Hippocampal formation (tissue), 2 donors: ENCODE measurements at regions not wholly inside any gene's neighbourhood (a gene's known extent, or its start where the extent isn't known, plus 50 kb on each side); places are given as distances from the start of the nearest gene placed in this dataset.

ENCODE experiments used
- DNase-seq, 2 donors: peaks; one replicate each; lab custom pipeline; 2025; lab: John Stamatoyannopoulos, UW

DNA sequence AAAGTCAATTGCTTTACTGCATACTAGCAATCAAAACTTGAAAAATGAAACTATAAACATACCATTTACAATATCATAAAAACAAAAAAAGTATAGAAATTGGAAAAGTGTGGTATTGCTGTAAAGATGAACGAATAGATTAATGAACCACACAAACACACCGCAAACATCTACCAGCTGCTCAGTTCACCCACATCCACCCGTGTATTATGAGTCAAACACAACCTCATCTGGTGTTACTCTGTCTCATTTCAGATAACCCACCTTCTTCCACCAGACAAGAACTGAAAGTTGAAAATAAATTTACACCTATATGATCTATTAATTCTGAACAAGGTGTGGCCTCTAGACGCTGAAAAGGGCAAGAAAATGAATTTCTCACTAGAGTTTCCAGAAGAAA, 53.3 kb downstream of the BLID start:
- no peak for DNase-seq

DNA sequence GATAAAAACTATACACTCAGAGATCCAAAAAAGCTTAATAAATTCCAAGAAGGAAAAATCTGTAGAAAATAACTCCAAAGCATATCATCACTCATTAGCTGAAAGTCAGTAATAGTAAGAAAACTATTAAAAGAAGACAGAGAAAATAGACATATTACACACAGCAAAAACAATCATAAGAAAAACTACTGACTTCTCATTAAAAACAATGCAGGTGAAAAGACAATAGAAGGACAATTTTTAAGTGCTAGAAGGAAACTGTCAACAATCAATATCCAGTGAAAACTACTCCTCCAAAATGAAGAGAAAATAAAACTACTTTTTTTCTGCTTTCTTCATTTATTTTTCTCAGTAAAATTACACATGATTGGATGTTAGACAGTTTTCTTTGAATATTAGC, 56.5 kb downstream of the BLID start:
- no peak for DNase-seq

DNA sequence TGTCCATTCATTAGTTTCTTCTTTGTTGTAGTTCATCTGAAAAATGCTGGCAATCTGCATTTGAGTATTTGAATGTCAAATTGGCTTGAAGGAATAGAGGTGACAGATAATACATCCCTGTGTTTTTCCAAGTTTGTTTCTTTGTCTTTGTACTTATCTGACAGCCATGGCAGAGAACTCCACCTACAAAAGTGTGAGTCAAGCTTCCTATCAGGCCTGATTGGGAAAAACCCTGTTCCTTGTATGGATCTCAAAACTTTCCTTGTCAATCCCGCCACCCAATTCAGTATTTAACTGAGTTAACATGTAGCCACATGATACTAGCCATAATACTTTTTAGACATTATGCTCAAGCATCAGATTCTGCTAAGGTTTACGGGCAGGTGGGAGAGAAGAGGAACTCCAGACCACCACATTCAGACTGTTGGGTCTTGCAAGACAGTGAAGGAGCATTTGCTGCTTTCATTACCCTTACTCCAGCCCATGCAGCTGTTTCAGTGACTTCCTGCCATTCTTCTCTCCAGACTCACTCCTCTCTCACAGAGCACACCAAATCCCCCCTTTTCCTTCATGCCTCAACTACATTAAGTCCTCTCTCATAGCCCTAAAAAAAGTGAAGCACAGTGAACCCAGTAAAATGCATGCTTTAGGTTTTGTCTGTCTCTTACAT, 65.9 kb downstream of the BLID start:
- no peak for DNase-seq

DNA sequence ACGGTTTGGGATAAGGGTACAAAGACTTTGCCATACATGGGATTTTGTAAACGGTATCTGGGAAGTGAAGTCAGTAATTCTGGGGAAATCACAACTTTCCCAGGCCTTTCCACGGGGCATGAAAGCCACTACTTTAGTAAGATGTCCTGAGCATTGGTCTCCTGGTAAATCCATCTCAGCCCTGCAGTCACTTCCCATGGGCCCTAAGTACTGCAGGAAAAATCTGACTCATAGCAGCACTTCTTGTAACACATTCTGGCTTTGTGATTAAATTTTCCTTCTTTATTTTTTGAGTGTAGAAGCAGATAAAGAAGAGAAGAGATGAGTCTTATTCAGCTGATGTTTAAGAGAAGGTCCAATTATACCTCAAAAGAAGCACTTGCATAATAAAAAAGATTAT, 67.6 kb downstream of the BLID start:
- no peak for DNase-seq

GRCh38 chr11:122046846-122047245, 69.2 kb downstream of the BLID start:
- no peak for DNase-seq

DNA sequence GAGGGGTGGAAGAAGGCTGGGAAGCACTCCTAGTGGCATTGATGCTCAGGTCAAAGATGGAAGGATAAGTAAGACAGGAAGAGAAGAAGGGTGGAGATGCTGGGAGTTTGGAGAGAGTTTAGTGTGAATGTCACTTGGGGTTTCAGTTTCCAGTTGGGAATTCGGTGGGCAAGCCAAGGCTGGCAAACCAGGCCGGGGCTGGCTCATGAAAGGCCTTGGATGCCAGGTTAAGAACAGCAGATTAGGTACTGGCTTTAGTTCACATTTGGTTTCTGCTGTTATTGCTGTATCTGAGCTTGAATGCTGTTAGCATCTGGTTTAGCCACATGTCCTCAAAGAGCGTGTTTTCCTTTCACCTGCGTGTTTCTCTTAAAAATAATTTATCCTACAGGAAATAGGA, 69.6 kb downstream of the BLID start:
- no peak for DNase-seq

GRCh38 chr11:122045181-122045586, 70.8 kb downstream of the BLID start:
- no peak for DNase-seq

DNA sequence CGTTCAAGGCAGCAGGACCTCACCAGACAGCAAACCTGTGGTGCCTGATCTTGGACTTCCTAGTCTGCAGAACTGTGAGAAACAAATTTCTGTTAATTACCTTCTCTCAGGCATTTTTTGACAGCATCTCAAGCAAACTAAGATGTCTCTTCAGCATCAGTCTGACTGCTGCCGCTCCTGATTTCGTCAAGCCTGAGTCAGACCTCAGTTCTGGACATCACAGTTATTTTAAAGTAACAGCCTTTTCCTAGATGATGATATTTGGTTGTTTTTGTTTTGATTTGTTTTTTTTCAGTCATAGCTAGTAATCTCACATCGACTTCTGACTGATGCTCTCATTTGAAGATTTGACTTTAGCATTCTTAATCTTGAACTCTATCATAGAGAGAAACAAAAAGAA, 71.9 kb downstream of the BLID start:
- DNase-seq: no peak

GRCh38 chr11:122042981-122043380, 73.0 kb downstream of the BLID start:
- no peak for DNase-seq

- DNase-seq: no peak
Measured at GRCh38 chr11:122040464-122040863, 75.6 kb downstream of the BLID start.

GRCh38 chr11:122038543-122038942, 77.5 kb downstream of the BLID start:
- no peak for DNase-seq

DNA sequence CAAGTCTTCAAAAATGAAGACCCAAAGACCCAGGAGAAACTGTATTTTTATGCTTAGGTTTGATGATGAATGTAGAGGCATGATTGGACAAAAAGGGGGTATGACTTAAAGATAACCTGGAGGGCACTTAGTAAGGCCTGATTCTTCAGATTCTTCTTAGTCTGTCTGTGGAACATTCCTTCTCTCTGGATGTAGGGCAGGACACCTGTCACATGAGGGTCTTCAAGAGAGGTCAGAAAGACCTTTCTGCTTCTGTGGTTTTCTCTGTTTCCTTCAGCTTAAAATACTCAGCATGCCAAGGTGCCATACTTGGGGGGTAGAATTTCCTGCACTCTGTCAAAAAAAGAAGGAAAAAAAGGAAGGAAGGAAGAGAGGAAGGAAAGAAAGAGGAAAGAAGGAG, 78.1 kb downstream of the BLID start:
- no peak for DNase-seq

GRCh38 chr11:122036493-122036892, 79.5 kb downstream of the BLID start:
- no peak for DNase-seq

GRCh38 chr11:122036018-122036417, 80.0 kb downstream of the BLID start:
- DNase-seq: no peak

DNA sequence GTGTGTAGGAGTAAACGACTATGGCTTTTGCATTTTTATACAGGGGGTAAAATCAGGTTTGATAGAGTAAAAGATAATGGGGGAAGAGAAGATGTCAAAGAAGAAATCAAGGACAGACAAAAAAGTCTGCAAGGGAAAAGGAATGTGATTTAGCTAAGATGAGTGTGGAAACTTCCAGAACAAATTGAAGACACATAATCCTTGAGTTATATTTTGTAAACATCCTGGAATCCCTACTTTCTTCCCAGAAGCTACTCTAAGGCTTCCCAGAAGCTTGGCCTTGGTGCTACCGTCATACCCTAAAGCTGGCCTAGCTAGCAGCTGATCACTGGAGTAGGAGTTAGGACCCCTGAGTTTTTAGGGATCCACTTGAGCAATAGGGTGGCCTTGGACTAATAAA, 82.4 kb downstream of the BLID start:
- DNase-seq: no peak

DNA sequence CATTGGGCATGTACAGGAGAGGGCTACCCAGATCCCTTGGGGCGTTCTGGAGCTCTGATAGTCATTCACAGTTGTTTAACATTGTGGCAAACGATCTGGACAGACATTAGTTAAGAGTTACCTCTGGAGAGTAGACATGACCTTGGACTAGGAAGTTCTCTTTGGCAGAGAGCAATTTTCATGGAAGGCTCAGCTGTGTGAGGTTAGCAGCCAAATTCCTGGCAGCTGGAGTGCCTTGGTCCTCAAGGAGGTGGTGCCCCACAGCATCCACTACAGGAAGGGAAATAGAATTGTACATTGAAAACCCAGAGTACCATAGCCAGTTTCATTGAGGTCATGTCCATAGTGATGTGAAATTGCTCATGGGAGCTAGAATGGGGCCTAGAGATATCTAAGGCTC, 82.8 kb downstream of the BLID start:
- no peak for DNase-seq

- DNase-seq: no peak
Measured at GRCh38 chr11:122032317-122032716, 83.7 kb downstream of the BLID start.

DNA sequence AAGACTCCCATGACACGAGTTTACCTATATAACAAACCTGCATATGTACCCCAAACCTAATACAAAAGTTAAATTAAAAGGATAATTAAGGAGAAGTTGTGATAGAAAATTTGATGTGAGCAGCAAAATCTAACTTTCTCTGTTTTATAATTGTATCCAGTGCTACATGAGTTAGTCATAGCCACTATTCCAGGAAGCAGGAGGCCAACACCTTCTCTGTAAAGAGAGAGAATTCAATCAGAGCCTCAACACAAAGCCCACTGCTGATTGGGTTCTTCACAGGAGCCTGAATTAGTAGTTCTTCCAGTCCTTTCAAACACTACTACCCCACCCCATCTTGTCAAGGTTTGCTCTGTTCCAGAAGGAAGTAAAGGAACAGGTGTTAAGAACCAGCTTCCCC, 84.2 kb downstream of the BLID start:
- DNase-seq: no peak

GRCh38 chr11:122030286-122030685, 85.7 kb downstream of the BLID start:
- DNase-seq: no peak

DNA sequence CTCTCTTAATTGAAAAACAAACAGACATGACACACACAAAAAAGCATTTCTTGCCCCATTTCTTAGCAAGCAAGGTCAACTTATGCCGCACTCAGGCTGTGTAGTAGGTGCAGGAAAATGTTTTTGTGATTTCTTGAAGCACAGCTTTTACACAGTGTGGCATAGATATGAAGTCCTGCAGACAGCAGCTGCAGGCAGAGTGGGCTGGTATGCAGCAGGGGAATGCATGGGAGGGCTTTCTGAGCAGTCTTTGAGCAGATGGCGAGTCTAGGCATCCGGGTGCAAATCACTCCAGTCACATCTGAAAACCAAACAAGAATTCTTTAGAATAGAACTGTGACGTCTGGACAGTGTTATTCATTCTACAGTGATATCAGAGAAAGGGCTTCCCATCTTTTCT, 87.5 kb downstream of the BLID start:
- DNase-seq: no peak

DNA sequence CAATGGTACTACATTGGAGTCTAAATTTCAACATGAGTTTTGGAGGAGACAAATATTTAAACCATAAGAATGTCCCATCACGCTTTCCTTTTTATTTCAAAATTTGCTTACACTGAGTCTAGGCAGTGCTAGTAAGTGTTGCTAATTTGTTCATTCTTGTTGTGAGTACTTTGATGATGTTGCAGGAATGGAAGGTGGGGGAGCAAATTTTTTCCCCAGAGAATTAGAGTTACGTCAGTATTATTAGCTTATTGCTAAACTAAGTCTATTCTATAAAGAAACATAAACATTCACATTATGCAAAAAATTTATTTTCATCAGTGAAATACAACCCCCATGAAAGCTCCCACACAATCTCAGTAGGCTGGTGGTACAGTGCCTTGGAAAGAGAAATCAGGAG, 88.0 kb downstream of the BLID start:
- DNase-seq: no peak

GRCh38 chr11:122025757-122026156, 90.3 kb downstream of the BLID start:
- DNase-seq: no peak

GRCh38 chr11:122024278-122024677, 91.7 kb downstream of the BLID start:
- DNase-seq: no peak

GRCh38 chr11:122023614-122024250, 92.3 kb downstream of the BLID start:
- DNase-seq: no peak
